SH-SY5Y (cell line): ENCODE measurements at regions not wholly inside any gene's neighbourhood (a gene's known extent, or its start where the extent isn't known, plus 50 kb on each side); places are given as distances from the start of the nearest gene placed in this dataset.

Experiments
- GATA2 ChIP-seq: IDR thresholded peaks from 2 replicates; pipeline ENCODE4 v1.6.1; 2011; ENCODE audit warnings: mild to moderate bottlenecking, low read depth, low read length
- GATA3 ChIP-seq: IDR thresholded peaks from 2 replicates; pipeline ENCODE4 v1.6.1; 2011; ENCODE audit warnings: low read depth, mild to moderate bottlenecking, low read length, moderate library complexity

- TF ChIP-seq GATA3 (no peak), GATA2 (no peak)
These were observed 98.4 kb downstream of the C4BPA start for GRCh38 chr1:207202480-207202879.

GRCh38 chr1:207203541-207203940 lies 99.5 kb downstream of the C4BPA start:
- TF ChIP-seq GATA2 = no peak
- no peak for TF ChIP-seq GATA3

- TF ChIP-seq GATA2 = no peak
- no peak for TF ChIP-seq GATA3
These were observed 101.6 kb downstream of the C4BPA start for GRCh38 chr1:207205614-207206061.

- TF ChIP-seq GATA2 (no peak), GATA3 (no peak)
These were observed 107.0 kb upstream of the CD55 start for GRCh38 chr1:207214453-207214852.

- no peak for TF ChIP-seq GATA3
- TF ChIP-seq GATA2 = no peak
These were observed 103.5 kb upstream of the CD55 start for GRCh38 chr1:207217778-207218511.

- TF ChIP-seq GATA2 (no peak), GATA3 (no peak)
These were observed 102.7 kb upstream of the CD55 start for GRCh38 chr1:207218512-207219362.

- TF ChIP-seq GATA3 = no peak
- TF ChIP-seq GATA2 = no peak
These were observed 101.2 kb upstream of the CD55 start for GRCh38 chr1:207219979-207220889.

- TF ChIP-seq GATA3 (no peak), GATA2 (no peak)
These were observed 99.5 kb upstream of the CD55 start for GRCh38 chr1:207221934-207222351.

GRCh38 chr1:207223162-207223561 lies 98.3 kb upstream of the CD55 start:
- TF ChIP-seq GATA2 = no peak
- no peak for TF ChIP-seq GATA3

- TF ChIP-seq GATA2 = no peak
- TF ChIP-seq GATA3 = no peak
These were observed 96.8 kb upstream of the CD55 start for GRCh38 chr1:207224666-207225065.

GRCh38 chr1:207227131-207227630 lies 94.3 kb upstream of the CD55 start:
- TF ChIP-seq GATA3 (no peak), GATA2 (no peak)

- TF ChIP-seq GATA3 (no peak), GATA2 (no peak)
These were observed 92.5 kb upstream of the CD55 start for GRCh38 chr1:207228987-207229386.

GRCh38 chr1:207230441-207230840 lies 91.0 kb upstream of the CD55 start:
- TF ChIP-seq GATA2 (no peak), GATA3 (no peak)

GRCh38 chr1:207234690-207235089 lies 86.8 kb upstream of the CD55 start:
- TF ChIP-seq GATA2 = no peak
- TF ChIP-seq GATA3 = no peak

GRCh38 chr1:207239874-207240273 lies 81.6 kb upstream of the CD55 start:
- TF ChIP-seq GATA3 (no peak), GATA2 (no peak)
